ENCODE measurements at regions not wholly inside any gene's neighbourhood (a gene's known extent, or its start where the extent isn't known, plus 50 kb on each side); places are given as distances from the start of the nearest gene placed in this dataset.

DNA sequence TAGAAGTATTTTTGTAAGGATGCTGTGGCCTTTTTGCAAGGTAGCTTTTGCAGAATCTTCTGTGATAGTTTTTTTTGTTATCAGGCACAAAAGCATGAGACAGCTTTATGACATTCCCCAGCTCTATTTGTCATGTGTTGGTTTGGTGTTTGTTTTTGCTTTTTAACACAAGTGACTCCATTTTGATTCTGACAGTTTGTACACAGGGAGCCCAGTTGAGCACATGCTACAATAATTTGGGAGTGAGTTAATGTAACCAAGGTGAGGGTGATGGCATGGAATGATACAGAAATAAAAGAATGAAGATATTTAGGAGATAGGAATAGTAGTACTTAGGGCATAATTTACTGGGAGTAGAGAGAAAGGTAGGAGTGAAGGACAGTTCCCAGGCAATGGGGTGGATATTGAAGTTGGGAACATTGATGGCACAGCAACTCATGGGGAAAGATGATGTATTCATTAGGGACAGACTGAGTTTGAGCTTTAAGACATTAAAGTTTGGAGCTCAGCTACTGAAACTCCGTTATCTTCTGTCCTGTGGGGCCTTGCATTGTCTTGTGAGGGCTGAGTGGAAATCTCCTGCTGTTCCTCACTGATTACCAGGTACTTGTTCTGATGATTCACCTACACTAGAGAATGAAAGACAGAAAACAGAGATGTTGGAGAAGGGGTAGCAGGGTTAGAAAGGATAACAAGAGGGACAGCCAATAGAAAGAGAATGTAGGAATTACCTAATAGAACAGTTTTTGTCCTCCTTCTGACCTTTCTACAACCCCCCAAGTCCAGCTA, 88.3 kb upstream of the CCDC112 start:
- H3K27ac ChIP-seq, result no peak overlapping the region
- no peaks in the 10 kb centered on the region for H3K36me3 ChIP-seq (ENCODE audit: low read depth, missing control alignments)
- H3K4me1 ChIP-seq, result no peaks in the 10 kb centered on the region
- H3K4me3 ChIP-seq, result no peak overlapping the region
- no peak for TF ChIP-seq POLR2A (IDR thresholded peaks at IDR 0.05)
- TF ChIP-seq, protein P1, sequence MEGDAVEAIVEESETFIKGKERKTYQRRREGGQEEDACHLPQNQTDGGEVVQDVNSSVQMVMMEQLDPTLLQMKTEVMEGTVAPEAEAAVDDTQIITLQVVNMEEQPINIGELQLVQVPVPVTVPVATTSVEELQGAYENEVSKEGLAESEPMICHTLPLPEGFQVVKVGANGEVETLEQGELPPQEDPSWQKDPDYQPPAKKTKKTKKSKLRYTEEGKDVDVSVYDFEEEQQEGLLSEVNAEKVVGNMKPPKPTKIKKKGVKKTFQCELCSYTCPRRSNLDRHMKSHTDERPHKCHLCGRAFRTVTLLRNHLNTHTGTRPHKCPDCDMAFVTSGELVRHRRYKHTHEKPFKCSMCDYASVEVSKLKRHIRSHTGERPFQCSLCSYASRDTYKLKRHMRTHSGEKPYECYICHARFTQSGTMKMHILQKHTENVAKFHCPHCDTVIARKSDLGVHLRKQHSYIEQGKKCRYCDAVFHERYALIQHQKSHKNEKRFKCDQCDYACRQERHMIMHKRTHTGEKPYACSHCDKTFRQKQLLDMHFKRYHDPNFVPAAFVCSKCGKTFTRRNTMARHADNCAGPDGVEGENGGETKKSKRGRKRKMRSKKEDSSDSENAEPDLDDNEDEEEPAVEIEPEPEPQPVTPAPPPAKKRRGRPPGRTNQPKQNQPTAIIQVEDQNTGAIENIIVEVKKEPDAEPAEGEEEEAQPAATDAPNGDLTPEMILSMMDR (IDR thresholded peaks at IDR 0.05), result no peak
- WGBS, 2 donors, result 68 to 75% methylated on average over 1 of the region's 1 CpG
- DNase-seq, result no peak
- intact Hi-C loops (cut with DNase I; ENCODE audit: low total_unique reads), result no loop called here
- no peaks in the 10 kb centered on the region for H3K27me3 ChIP-seq
- H3K9me3 ChIP-seq, result no peaks in the 10 kb centered on the region

DNA sequence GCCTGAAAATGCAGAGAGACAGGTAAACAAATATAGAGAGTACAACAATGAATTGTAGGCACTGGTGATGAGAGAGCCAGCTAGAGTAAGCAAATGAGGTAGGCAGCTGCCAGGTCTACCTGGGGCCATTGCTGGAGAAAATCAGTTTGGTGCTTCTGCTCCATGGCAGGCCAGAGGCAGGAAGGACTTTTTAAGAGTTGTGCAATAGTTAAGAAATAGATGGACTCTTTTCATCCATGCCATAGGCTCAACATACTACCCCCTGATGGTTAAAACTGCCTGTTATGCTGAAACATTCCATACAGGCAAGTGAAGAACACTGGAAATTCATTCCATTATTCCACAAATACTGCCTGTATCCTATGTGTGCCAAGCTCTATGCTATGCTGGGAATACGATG, 86.5 kb upstream of the CCDC112 start:
- no peak for DNase-seq
- TF ChIP-seq, protein P1 (IDR thresholded peaks at IDR 0.05), result no peak
- no peak for TF ChIP-seq POLR2A (IDR thresholded peaks at IDR 0.05)
- no peak overlapping the region for H3K4me3 ChIP-seq
- intact Hi-C loops (cut with DNase I; ENCODE audit: low total_unique reads), result no loop called here
- H3K36me3 ChIP-seq (ENCODE audit: low read depth, missing control alignments), result no peaks in the 10 kb centered on the region
- no peaks in the 10 kb centered on the region for H3K27me3 ChIP-seq
- H3K27ac ChIP-seq, result no peak overlapping the region
- no peaks in the 10 kb centered on the region for H3K4me1 ChIP-seq
- no peaks in the 10 kb centered on the region for H3K9me3 ChIP-seq
- 81 to 86% methylated on average over 1 of the region's 1 CpG for WGBS, 2 donors

DNA sequence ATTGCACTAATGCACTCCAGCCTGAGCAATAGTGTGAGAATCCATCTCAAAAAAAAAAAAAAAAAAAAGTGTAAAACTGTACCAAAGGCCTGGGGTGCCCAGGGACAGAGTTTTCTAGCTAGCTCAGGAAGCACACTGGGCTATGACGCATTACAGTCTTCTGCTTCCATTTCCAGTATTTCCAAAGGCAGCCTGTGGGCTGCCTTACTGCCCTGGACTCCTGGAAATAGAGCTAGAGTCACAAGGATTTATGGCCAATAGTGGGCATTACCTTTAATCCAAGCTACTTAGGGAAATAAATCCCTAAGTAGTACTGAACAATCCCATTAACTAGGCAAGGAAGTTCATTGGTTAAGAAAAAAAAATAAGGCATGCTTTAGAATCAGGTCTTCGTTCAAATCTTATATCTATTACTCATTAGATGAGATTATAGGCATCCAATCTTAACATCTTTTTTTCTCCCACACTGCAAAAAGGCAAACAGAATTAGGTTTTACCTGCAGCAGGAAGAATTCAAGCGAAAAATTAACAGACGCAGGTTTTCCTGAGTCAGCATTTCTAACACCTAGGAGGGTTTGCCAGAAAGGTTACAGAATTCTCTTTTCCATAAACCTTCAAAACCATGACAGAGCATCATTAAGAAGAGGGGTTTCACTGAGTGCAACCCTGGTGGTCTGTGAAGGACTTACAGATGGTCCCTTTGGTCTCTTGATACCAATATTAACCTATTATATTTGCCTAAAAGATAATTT, 85.6 kb upstream of the CCDC112 start:
- no peak overlapping the region for H3K4me3 ChIP-seq
- TF ChIP-seq POLR2A (IDR thresholded peaks at IDR 0.05), result no peak
- TF ChIP-seq, protein P1 (IDR thresholded peaks at IDR 0.05), result no peak
- WGBS, 2 donors, result 67 to 93% methylated on average over 4 of the region's 4 CpGs
- H3K36me3 ChIP-seq (ENCODE audit: low read depth, missing control alignments), result no peaks in the 10 kb centered on the region
- H3K27ac ChIP-seq, result no peak overlapping the region
- no peaks in the 10 kb centered on the region for H3K27me3 ChIP-seq
- DNase-seq, result no peak
- no peaks in the 10 kb centered on the region for H3K9me3 ChIP-seq
- intact Hi-C loops (cut with DNase I; ENCODE audit: low total_unique reads), result no loop called here
- H3K4me1 ChIP-seq, result no peaks in the 10 kb centered on the region

DNA sequence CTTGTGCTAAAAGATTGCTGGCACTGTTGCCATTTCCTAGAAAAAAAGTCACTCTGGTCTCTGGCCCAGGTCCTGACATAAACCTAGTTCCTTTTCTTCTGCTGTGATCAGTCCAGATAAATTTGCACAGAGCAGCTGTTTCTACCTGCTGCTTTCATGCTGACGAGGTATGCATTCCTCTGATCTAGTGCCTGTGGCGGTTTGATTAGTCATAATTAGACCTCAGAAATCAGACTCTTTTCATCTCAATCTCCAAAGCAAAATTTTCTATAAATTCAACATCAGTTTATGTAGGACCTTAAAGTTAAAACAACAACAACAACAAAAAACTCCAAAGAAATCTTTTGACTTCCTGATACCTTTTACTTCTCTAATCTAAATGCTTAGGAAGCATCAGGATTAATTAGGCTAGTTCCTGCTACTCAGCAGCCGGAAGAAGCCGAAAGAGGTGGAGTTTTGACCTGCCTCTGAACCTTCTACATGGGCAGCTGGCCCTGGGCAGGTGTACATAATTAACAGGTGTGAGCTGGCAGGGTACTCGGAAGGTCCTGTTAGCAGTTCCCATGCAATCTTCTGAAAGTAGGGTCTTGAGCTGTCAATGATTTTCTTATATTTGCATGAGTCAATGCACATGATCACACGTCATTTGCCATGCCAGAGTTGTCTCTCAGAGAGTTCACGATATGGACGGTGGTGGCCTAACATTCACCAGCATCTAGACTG, 83.3 kb upstream of the CCDC112 start:
- Histone ChIP-seq H3K36me3 (ENCODE audit: low read depth, missing control alignments) (no peaks in the 10 kb centered on the region), H3K27me3 (no peaks in the 10 kb centered on the region), H3K27ac (no peak overlapping the region), H3K4me1 (no peaks in the 10 kb centered on the region), H3K4me3 (no peak overlapping the region), H3K9me3 (no peaks in the 10 kb centered on the region)
- TF ChIP-seq, protein P1 (IDR thresholded peaks at IDR 0.05), result no peak
- TF ChIP-seq POLR2A (IDR thresholded peaks at IDR 0.05), result no peak
- DNase-seq, result no peak
- intact Hi-C loops (cut with DNase I; ENCODE audit: low total_unique reads), result no loop called here
- 72 to 85% methylated on average over 8 of the region's 8 CpGs for WGBS, 2 donors

Data from testis (tissue), 2 donors.